ENCODE measurements at regions not wholly inside any gene's neighbourhood (a gene's known extent, or its start where the extent isn't known, plus 50 kb on each side); places are given as distances from the start of the nearest gene placed in this dataset.
A peak's percentile ranks its signal among the peaks of the same experiment; 100 is the strongest.
"Not testable (repeated sequence)": the region's sequence is repeated elsewhere in the genome, so short reads cannot be mapped to it uniquely, and the experiment has no call there.

DNA sequence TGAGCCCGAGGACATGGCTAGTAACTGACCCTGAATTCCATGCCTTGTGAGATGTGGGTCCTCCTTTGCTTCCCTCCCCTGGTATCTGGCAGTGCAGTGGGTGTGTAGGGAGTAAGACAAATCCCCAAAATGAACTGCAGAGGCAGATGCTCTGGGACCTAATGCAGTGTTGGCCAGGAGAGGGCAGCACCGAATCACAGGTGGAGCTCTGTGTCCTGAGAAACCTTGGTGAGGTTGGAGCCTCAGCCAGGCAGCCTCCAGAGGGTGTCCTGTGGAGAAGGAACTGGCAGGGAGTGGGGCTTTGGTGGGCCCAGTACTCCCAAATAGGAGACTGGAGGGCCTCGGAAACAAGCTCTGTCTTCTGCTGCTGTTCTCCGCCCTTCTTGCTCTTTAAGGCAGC lies 209.9 kb downstream of the CCNG2 start:
- not testable (repeated sequence) for DNase-seq

DNA sequence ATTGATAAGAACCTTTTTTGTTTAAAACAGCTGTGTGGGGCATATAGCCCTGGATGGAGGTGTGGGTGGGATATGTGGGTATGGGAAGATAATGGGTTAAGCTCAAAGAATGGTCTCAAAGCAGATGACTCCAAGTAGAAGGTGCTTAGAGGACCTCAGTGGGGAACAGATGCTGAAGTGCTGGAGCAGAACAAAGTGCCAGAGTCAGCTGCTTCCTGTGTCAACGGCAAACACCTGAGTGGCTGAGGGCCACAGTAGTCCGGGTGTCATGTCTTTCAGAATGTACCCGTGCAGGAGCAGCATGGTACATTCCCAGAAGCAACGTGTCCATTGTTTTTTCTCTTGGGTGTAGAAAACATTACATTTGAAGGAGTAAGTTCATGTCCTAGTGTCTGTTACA lies 210.6 kb downstream of the CCNG2 start:
- DNase-seq = no peak

DNA sequence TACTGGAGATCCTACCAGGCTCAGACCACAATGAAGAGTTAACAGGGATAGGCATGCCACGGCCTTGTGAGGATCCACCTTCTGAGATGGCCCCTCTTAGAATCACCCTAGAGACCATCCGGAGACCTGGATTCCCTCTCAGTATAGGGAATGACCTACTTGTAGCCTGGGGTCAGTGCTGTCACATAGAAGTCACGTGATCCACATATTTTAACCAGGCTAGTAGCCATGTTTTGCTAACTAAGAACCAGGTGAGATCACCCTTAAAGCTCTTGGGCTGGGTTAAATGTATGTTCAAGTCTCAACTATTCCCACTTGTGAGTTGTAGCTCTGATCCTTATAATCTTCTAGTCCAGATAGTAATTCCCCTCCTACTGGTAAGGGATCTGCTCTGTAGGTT lies 215.4 kb downstream of the CCNG2 start:
- no peak for DNase-seq

DNA sequence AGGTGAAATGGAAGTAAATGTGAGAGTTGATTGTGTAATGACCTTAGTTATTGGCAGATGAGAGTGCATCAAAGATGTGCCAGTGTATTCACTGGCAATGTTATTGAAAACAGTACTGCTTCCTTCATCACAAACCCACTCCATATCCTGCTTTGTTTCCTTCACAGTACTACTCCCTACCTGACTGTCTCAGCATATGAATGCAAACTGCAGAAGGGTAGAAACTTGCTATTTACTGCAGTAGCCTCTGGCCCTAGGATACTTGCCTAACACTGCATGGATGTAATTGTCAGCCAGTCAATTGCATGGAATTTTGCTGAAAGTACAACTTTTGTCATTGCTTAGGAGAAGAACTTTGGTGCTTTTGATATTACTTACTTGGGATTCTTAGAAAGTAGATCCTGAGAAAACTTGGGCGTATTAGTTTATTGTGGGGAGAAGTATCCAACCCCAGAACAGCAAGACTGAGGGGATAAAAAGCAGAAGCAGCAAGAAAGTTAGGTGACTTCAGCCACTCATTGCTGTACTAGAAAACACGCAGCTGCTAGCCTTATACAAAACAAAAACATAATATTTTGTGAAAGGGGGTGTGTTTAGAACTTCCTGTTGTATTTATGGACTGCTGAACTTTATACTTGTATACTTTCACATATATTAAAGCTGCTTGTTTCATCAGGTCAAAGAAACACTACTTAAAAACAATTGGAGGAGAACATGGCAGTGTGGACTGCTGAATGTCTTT lies 219.0 kb downstream of the CCNG2 start:
- DNase-seq = no peak

DNA sequence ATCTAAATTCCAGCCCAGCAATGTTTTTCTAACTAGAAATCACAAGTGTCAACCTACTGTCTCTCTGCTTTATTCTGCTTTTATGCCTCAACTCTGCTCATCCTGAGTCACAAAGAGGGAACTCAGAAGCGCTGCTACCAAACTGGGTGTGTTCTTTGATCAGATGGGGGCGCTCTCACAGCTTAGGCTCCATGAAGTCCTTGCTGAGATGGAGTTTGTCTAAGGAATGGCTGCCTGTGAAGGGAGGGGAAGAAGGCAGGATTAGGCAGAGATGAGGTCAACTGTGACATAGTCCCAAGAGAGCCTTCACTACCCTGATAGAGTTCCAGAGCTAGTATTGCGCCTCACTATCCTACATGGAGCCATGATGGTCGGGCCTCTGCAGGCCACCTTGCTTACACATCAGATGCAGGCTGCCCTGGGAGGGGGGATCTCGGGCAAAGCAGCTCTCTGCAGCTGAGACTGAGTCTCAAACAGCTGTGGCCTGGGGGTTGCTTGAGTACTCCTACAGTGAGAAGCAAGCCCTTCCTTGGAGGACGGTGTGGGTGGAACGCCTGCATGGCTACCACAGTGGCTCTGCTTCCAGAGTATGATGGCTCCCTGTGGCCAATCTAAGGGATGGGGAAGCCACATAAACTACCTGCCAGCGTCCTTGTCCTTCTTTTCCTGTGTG lies 219.9 kb downstream of the CCNG2 start:
- DNase-seq = no peak

DNA sequence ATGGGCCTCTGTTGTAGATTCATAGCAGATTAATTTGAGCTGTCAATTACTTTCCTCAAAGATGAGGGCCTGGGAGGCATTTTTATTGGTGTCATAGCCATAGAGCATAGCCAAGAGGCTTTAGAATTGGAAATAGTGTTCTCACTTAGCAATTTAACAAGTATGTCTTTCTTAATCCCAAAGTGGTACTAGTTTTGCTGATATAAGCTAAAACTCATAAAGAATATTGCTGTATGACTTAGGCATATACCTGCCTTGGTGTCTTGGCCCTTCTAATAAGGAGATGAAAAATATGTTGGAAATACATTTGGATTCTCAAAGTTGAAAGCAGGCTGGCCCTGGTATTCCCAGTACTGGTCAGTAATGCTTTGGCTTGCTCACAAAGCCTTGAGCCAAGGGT lies 221.5 kb upstream of the CXCL13 start:
- no peak for DNase-seq

DNA sequence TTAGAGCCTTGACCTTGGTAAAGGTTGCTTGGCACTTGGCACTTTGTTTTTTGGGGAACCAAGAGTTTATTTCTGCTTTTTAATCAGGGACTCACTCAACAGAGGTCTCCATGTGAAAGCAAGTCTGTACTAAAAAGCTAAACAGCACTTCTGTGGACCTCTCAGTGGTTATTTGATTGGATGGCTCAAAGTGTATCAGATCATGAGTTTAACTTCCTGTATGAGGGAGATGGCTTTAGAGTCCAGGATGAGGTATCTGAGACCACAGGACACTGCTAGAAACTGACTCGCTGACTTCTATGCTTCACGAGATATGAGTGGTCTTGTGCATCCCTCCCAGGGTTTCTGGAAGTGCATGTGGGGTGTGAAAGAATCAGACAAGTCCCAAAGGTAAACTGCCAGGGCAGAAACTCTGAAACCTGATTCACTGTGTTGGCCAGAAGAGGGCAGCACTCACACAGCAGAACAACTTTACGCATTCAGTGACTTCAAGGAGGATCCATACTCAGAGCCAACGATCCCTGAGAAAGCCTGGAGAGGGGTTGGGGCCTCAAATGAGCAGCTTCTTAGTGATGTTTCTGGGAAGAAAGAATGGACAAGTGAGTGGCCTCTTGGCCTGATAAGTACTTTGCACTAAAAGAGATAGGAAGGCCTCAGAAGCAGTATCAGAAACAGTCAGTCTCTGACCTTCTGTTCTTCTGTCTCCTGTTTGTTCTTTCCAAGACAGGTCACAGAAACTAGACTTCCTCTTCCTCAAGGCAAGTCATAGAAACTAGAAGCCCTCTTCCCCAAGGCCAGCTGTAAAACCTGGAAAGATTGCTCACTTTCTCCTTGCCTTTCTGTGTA lies 220.3 kb upstream of the CXCL13 start:
- DNase-seq = peak in 45 of 51 donors; percentile 1 to 72 (median 17)

DNA sequence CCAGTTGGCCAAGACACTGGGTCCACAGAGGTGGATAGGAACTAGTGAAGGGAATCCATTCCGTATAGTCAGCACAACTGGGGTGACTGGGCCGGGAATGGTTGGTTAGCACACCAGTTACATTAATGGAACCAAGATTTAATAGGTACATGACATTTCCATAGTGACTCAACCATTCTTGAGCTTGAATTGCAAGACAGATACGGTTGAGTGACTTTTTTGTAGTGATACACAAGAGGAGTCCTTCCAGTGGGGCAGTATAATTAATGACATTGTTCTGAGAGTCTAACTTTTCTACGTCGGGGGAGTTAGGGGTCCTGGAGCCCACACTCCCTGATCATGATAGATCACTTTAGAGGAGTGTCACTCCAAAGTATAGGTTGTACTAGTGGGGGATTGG lies 211.6 kb upstream of the CXCL13 start:
- no peak for DNase-seq

DNA sequence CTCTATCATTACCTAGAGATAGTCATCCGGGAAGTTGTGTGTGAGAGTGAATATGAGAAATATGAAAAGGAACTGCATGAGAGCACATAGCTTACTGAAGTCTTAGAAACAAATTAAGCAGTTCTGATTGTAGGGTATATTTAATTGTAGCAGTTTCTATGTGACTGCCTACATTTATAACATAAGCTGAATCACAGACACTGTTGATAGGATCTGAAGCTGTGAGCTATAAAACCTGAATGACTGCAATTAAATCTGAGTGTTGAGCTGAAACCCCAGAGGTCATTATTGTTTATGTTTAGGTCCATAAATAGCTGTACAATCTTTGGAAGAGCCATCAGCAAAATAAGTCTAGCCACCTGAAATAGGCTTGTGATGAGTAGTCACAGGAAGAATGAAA lies 210.1 kb upstream of the CXCL13 start:
- no peak for DNase-seq

DNA sequence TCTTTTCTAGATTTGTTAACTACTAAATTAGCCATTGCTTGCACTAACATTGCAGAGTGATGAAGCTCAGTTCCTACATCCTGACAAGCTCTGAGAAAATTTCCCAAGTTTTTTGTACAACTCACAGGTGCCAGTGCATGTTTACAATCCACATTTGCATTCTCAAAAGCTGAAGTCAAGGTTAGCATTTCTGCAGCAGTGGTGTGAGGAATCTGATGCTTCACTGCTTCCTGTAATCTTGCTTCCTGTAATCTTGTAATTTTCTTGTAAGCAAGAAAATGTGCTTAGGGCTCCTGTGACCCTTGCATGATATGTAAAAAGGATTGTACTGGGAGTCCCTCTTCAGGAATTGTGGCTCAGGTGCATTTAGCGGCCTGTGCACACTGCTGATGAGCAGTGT lies 207.4 kb upstream of the CXCL13 start:
- DNase-seq = no peak

DNA sequence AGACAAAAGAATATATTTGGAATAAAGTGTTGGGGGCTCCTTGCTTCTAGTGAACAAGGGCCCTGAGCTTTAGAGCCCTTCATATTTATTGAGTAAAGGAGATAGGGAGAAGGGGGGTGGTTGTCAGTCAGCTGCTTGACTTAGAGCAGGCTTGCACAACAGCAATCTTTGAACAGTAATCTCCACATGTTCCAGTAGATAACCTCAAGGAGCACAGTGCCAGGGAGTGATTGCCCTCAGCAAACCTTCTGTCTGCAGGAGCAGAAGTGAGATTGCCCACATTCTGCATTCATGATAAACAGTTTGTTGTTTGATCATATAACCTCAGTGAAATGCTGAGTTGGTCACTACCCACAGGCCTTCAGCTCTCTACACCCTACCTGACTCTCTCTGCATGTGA lies 205.8 kb upstream of the CXCL13 start:
- DNase-seq = no peak

DNA sequence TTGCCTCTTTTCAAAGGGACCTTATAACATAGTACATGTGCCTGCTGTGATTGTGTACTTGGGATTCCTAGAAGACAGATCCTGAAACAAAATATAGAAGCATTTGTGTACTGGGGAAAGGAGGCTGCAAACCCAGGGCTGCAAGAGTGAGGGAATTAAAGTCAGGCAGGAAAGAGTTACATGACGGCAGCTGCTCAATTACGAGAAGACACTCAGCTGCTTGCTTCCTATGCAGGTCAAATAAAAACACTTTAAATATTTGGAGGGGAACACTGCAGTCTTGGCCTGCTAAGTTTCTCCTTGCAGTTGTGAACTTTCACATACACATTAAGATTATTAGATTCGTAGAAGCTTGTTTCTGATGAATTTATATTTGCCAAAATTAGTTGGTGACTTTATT lies 191.9 kb upstream of the CXCL13 start:
- no peak for DNase-seq

DNA sequence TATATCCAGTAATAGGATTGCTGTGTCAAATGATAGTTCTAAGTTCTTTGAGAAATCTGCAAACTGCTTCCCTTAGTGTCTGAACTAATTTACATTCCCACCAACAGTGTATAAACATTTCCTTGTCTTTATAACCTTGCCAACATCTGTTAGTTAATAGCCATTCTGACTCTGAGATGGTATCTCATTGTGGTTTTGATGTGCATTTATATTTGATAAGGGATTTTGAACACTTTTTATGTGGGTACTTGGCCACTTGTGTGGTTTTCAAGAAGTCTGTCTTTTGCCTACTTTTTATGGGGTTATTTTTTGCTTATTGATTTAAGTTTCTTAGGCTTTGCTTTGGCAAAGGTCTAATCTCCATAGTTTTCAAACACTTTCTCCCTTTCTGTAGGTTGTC lies 189.9 kb upstream of the CXCL13 start:
- DNase-seq = no peak

DNA sequence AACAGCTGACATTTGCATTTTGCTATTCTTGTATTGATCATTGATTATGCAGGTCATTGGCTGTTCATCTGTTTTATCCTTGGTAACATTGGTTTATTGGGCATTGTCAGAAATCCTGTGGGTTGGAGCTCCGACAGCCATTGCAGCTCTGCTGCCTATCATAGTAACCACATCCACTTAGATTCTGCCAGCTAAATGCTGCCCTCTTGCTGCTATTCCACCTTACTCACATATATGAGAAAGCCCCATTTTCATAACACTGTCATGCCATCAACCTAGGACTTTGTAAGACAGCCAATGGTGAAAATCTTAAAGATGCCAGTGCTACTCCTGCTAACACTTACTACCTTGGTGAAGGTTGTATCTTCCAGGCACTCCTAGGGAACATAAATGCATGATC lies 187.3 kb upstream of the CXCL13 start:
- no peak for DNase-seq

DNA sequence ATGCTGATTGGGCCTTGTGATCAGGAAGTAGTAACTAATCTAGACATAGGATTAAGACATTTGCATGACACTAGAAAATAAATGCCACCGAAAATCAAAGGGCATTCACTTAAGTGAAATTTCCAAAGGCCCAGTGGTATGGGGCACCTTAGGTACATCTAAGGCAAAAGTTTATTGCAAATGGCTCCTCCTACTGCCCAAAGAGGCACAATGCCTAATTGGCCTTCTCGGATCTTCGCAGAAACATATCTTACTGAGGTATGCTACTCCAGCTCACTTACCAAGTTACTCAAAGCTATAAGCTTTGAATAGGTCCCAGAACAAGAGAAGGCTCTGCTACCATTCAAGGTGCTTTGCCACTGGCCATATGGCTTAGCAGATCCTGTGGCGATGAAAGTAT lies 174.8 kb upstream of the CXCL13 start:
- DNase-seq = no peak

DNA sequence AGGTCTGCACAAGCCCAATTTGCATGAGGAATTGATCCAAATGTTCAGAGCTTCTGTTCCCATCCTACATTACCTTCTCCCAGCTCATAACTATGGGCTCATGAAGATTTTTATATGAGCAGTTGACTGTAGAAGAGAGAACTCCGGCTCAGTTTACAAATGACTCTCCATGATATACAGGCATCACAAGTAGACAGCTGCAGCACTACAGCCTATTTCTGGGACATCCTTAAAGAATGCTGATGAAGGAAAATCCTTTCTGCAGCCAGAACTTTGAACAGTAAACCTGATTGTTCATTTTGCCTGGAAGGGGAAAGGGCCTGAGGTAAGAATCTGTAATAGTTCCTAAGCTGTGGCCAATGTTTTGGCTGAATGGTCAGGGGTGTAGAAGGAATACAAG lies 174.1 kb upstream of the CXCL13 start:
- DNase-seq = no peak

DNA sequence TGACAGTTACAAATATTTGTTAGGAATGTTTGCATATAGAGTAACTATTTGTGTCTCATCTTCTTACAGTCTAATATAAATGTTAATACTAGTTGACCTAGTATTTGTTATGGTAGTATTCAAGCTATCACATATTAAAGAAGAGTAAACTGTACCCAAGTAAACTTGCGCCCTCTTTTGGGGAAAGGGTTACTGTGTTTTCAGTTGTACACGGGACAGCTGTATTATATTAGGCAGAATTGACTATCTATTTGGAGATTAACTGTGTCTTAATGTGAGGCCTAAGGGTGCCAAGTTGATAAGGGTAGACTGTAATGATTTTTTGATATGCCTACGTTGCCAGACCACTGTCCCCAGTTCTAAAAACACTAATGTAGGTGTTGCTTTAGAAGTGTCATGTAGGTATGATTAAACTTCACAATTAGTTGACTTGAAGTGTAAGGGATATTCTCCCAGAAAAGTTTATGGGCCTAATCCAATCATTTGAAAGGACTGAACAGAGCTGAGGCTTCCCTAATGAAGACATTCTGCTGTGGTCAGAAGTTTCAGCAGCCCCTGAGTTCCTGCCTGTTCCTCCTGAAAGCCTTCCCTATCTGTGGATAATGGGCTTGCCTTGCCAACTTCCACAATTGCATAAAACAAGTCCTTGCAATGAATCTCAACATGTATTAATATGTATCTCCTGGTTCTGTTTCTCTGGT lies 172.8 kb upstream of the CXCL13 start:
- DNase-seq = no peak

DNA sequence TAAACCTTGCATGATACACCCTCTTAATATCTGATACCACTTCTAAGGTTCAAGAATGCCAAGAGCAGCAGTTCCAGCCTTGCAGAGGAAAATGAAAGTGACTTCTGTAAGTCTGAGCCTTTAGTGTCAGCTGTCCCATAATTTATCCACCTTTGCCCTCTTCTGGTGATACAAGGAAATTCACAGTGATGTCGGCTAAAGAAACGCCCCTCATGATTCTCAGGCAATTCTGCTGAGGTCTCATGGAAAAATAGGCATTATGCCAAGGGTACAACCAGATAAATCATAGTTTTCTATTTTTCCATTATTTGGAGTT lies 172.2 kb upstream of the CXCL13 start:
- DNase-seq = peak in 6 of 51 donors; percentile 1 to 43 (median 12)

DNA sequence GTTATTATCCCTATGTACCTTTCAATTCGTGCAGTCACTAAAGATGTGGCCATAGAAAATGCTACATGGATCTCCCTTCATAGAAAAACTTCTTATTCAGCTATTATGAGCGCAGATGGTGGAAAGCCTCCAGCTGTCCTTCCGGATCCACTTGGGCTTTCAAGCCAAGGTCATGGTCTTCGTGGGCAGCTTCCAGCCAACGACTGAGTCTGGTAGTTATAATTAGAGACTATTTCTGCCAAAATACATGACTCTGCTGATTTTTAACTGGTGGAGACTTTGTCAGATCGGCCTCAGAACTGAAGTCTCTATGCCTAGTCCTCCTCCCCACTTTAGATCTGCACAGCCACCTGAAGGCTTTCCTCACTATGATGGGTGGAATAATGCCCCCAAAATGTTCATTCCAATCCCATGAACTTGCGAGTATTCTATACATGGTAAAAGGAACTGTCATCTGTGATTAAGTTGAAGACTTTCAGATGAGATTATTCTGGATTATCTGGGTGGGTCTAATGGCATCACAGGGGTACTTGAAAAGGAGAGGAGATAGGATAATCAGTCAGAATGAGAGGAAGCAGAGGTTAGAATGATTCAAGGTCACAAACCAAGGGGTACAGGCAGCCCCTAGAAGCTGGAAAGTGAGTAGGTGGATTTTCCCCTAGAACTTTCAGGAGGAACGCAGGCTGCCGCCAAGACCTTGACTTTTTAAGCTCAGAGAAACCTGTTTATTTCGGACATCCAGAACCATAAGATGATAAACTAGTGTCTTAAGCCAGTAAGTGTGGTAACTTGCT lies 171.1 kb upstream of the CXCL13 start:
- DNase-seq = no peak

DNA sequence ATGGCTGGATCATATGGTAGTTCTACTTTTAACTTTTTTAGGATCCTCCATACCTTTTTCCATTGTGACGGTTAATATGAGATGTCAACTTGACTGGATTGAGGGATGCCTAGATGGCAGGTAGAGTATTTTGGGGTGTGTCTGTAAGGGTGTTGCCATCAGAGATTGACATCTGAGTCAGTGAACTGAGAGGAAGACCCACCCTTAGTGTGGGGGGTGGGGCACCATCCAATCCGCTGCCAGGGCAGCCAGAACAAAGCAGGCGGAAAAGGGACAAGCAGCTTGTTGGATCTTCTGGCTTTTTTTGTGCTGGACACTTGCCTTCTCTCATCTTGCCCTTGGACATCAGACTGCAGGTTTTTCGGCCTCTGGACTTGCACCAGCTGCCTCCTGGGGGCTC lies 168.5 kb upstream of the CXCL13 start:
- DNase-seq = no peak

DNA sequence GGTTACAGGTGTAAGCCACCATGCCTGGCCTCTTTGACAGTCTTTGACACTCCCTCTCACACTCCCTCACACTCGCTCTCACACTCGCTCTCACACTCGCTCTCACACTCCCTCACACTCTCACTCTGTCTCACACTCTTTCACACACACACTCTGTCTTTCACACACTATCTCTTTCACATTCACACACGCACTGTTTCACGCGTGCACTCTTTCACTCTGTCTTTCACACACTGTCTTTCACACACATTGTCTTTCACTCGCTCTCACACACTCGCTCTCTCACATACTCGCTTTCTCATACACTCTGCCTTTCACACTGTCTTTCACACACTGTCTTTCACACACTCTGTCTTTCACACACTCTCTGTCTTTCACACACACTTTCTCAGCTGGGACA lies 167.1 kb upstream of the CXCL13 start:
- DNase-seq = no peak
